GM18508 (cell line): ENCODE measurements at regions not wholly inside any gene's neighbourhood (a gene's known extent, or its start where the extent isn't known, plus 50 kb on each side); places are given as distances from the start of the nearest gene placed in this dataset.
A peak's percentile ranks its signal among the peaks of the same experiment; 100 is the strongest.
"Not testable (repeated sequence)": the region's sequence is repeated elsewhere in the genome, so short reads cannot be mapped to it uniquely, and the experiment has no call there.

ENCODE experiments used
- ATAC-seq: cut with Tn5 transposase; IDR thresholded peaks from one replicate; pipeline ENCODE4 v1.9.1; 2021; ENCODE audit warnings: moderate number of reproducible peaks; ENCODE audit not compliant: insufficient read depth, unreplicated experiment

DNA sequence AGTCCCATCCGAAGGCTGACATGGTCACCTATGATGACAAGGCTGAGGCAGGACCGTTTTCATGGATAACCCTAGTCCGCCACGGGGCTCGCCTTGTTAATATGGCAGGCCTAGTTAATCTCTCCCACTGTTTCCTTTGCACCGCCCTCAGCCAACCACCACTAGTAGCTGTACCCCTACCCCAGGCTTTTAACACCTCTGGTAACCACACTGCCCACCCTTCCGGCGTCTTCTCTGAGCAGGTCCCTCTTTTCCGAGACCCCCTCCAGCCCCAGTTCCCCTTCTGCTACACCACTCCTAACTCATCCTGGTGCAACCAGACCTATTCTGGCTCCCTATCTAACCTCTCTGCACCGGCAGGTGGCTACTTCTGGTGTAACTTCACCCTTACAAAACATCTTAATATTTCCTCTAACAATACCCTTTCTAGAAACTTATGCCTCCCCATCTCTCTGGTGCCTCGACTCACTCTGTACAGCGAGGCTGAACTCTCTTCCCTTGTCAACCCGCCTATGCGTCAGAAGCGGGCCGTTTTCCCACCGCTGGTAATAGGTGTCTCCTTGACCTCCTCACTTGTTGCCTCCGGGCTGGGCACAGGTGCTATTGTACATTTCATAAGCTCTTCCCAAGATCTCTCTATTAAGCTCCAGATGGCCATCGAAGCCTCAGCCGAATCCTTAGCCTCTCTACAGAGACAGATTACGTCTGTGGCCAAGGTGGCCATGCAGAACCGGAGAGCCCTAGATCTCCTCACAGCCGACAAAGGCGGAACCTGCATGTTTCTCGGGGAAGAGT is 964.4 kb downstream of the RPA4 start:
- no peak for ATAC-seq

DNA sequence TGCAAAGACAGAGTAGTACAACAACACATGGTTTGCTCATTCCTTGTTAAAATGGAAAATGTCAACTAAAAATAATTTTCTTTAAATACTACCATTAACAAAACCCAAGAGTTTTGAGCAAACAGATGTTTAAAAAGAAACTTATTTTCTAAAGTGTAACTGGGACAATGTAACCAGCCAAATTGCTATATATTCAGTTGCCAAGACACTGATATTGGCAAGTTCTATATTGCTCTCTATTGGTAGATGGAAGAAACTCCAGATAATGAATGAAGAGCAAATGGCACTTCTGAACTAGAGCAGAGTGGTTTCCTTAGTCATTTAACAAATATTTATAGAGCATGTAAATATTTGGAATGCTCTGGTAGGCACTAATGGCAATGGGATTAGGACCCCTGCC is 966.2 kb downstream of the RPA4 start:
- ATAC-seq, result no peak

DNA sequence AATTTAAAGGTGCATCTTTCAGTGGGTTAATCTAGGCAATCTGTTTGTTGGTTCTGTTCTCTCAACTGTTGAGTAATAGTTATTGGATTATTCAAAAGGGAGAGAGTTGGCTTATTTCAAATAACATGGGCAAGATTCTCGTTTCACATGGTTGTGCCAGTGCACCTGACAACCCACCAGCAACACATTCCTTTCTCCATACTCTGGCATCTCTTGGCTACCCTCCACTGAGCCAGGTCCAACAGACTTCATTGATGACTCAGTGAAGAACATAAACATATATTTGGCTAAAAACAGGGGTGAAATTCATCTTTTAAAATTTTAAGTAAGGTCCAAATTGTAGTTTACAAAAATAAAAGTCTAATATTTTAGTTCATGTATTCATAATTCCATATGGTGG is 967.2 kb downstream of the RPA4 start:
- no peak for ATAC-seq

DNA sequence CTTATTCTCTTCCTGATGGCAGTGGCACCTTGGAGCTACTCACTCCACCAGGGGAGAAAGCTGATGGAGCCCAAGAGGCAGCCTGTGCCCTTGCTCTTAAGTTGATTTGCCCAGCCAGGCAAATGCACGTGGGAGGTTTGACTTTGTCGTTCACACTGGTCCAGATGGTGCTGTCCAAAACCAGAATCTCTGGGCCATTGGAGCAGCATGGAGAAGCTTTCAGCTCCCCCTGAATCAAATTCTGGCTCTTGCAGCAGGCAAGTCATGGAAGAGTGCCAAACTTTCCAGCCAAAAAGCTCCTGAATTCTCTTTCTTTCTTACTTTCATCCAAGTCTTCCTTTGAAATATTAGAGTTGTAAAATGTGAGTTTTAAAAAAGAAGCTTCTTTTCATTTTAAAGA is 970.4 kb downstream of the RPA4 start:
- no peak for ATAC-seq

DNA sequence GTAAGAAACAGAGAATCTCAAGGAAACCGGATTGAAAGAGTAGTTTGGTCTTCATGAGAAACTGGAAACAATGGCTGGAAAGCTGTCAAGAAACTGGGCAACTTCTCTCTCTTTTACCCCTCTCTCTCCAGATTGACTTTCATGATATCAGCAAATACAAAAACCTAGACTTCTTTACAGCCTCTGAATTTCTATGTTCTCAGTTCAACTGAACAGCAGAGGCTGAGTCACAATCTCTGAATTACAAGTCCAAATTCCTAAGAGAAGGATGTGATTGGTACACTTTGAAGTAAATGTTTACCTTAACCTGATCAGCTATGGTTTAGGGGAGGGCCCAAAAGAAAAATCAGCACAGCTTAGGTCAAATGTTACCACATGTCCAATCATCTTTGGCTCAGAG is 974.9 kb downstream of the RPA4 start:
- no peak for ATAC-seq

DNA sequence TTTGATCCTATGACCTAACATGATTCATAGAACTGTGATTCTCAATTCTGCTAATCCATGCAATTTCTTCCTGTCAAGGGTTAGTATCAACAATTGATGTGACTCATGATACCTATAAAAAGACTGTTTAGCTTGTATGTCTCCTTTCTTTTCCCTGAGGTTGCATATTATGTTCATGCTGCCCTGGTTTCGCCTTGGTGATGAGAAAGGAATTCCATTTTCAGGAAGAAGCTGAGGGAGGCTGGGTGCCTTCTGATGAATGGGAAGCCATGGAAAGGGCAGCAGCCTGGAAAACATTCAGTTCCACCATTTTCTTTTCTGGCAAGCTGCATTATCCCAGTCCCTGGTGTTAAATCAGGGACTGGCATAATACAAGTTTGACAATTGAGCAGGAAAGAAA is 976.5 kb downstream of the RPA4 start:
- ATAC-seq, result no peak

DNA sequence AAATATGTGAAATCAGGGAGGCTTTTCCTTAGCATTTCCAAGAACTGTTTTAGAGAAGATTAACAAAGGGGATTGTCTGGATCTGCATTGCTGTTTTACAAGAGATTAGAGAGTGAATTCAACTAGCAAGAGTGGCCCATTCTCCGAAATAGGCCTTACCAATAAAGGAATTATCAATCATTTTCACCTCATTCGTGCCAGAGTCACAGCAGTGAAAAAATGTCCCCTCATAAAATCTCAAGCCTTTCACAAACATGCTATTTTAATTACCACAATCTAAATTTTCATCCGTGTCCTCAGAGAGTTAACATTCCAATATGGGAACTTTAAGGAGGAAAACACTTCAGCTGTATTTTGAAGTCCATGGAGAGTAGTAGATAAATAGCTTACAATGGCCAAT is 979.6 kb downstream of the RPA4 start:
- ATAC-seq, result no peak

DNA sequence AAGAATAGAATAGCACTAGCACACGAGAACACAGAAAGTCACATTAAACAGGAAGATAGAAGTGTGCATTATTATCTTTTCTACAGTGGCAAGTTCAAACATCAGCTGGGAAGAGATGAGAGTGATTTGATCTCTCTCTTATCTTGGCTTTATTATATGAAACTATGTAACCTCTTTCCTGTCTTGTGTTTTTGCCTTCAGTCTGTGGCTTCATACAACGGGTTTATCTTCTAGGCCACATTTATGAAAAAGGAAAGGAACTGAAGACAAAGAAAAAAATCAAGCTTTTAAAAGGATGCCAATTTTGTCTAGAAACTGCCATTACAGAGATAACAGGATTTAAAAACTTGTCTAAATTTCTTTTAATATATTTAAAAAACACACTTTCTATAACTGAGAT is 983.6 kb downstream of the RPA4 start:
- ATAC-seq, result no peak

DNA sequence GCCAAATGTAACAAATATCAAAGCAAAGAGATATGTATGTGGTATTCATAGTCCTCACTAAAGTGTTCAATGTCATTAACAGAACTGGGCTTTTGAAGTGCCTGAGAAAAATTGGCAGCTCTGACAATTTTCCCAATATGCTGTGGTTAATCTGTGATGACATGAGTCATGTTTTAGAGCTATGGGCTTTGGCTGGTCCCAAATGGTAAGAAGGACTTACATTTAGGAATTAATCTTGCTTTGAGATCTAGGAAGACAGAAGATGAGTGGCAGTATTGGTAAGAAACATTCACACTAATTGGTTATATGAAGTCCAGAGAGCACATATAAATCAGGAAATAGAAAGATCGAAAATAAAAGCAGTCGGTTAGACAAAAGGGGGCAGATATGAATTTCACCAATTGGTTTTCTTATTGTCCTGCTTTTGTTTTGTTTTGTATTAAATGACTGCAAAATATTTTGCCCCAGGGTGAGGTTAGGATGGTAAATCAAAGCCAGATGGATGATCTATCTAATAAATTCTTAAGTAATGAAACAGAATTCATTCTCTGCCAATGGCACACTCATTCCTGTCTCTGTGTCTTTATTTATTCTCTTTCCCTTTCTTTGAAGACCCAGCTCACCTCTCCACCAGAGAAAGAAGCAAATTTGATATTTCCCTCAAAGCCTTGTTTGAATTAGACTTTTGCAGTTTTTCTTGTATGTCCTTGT is 993.1 kb downstream of the RPA4 start:
- ATAC-seq, result no peak

DNA sequence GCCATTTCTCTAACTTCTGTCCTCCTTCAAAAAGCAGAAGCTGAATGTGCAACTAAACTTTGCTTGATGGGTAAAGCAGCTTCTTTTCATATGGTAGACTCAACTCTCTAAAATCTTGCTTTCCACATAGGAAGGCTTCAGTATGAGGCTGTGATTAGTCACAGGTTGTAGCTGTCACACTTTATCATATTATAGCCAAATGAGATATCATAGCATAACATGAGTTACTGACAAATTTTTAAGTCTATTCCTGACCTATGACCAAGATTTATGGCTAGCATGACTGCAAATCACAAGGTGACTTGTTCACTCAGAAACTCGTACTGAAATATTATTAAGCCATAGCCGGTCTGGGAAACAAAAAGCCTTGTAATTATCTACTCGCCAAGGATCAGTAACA is 998.6 kb downstream of the RPA4 start:
- no peak for ATAC-seq

DNA sequence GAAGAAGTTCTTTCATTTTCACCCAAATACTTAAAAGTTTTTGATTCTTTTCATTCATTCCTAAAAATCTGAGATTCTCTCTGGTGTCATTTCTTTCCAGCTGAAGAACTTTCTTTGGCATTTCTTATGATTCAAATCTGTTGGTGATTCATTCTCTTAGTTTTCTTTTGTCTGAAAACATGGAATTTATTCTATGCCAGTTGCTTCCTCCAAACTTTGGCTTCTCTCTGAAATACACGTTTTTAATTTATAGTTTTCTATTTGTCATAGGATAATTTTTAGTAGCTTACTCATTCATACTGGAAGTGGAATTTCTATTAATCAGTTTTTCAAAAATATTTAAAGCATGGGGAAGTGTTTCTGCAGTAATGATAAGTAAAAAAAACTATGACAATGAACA is 1012.0 kb downstream of the RPA4 start:
- no peak for ATAC-seq

DNA sequence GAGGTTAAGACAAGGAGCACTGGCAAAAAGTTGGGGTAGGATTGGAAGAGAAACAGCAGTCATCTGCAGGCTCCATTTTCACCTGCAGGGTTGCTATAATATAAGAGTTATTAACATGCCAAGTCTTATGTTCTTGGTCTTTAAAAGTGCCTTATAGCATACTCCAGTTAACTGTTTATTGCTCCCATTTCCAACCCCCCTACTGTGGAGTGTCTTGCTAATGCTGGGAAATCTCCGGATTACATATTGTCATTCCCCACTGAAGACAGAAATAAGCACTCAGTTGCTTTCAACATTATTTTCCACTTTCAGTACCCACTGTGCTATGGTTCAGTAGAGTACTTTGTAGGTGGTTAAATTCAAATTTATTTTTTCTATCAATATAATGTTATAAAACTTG is 1014.3 kb downstream of the RPA4 start:
- no peak for ATAC-seq

DNA sequence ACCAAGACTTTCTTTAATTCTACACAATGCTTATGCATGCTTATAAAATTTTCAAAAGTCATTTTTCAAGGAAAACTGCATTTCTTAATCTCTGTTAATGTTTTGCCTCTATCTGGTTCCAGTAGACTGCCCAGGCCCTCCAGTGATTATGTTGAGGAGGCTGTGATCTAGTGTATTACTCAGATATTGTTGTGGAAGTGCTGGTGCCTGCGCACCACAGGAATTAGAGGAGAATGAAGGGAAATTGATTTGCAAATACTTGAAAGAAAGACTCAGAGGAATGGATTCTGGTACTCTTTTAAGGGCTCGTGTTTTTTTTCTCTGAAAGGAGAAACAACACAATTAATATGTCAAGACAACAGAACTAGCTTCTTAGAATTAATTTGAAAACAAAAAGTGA is 1015.1 kb downstream of the RPA4 start:
- ATAC-seq, result no peak

DNA sequence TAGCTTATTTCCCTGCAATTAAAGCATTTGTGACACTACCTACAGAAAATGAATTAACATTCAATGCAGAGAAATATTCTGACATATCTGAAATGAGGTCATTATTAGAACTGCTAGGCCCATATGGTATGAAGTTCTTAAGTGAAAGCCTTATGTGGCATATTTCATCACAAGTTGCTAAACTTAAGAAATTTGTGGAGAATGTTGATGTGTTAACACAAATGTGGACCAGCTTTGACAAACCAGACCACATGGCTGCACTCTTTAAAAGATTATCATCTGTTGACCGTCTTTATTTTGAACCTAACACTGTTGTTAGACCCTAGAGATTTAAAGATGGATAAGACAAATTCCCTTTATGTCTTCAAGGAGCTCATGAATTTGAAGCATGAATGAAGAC is 1024.1 kb downstream of the RPA4 start:
- ATAC-seq, result no peak

DNA sequence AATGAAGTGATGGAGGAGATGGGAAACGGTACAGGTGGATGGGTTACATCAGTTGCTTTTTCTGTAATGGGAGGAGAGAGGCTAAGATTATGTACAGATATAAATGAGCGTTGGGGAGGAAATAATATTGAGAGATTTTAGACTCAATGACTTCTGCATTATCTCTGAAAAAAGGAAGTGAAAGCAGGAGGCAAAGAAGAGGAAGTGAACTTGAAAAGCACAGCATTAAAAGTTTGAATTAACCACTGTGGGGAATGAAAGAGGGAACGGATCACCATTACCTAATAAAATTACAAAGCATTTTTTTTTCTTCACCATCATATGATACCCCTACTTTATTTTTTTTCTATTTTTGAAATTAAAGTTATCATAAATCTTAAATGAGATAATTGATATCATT is 1025.5 kb downstream of the RPA4 start:
- ATAC-seq, result peak; percentile 93

DNA sequence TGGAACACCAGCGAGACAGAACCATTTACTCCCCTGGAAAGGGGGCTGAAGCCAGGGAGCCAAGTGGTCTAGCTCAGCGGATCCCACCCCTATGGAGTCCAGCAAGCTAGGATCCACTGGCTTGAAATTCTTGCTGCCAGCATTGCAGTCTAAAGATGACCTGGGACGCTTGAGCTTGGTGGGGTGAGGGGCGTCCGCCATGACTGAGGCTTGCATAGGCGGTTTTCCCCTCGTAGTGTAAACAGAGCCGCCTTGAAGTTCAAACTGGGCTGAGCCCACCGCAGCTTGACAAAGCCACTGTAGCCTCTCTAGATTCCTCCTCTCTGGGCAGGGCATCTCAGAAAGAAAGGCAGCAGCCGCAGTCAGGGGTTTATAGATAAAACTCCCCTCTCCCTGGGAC is 1031.7 kb downstream of the RPA4 start:
- ATAC-seq, result not testable (repeated sequence)

DNA sequence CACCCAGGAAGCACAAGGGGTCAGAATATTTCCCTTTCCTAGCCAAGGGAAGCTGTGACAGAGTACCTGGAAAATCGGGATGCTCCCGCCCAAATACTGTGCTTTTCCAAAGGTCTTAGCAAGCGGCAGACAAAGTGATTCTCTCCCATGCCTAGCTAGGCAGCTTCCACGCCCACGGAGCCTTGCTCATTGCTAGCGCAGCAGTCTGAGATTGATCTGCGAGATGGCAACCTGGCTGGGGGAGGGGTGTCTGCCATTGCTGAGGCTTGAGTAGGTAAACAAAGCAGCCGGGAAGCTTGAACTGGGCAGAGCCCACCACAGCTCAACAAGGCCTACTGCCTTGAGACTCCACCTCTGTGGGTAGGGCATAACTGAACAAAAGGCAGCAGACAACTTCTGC is 1037.5 kb downstream of the RPA4 start:
- ATAC-seq, result not testable (repeated sequence)

DNA sequence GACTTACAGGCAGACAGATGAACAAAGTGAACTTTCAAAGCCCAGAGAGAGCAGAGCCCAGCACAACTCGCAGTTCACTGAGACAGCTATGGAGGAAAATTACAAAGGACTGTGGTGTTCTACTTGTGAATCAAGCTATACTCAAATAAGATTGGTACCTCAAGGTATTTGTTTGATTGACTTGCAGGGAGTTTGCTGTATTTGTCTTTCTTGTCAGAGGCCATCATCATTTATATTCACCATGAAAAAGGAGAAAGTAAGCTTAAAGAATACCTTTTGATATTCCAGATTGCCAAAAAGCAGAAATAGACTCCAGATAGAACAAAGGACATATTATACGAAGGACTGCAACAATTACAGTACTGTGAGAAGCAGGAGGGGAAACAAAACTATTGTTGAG is 1047.9 kb downstream of the RPA4 start:
- no peak for ATAC-seq

DNA sequence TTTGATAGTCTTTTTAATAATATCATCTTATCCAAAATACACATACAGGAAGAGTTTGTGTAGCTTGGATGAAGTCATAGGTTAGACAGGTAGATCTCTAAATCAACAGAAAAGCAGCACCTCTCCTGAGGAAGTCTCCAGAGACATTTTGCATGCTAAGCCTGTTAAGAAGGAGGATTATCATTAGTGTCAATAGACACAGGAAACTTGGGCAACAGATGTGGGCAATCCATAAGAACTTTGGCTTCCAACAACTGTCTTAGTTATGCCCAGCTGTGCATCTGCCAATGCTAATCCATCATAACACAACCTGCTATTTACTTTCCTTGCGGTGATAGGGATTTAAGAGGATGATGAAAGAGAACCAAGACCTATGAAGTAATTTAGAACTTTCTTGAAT is 1052.6 kb downstream of the RPA4 start:
- ATAC-seq, result no peak

DNA sequence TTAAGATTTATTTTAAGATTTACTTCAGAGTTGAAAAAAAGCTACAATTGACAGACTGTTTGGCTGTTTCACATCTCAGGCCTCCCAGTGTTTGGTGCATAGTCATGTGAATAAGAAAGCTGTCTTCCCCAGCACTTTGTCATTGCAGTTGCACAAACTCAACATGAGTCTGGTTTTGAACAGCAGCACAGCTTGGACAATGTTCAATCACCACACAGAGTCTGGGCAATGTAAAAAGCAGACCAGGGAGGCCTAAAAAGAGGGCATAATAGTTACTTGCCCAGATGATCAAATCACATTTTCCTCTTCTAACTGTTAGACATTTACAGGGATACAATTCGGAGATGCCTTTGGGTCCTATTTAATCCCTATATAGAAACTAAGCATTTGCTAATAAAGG is 1055.0 kb downstream of the RPA4 start:
- ATAC-seq, result no peak

DNA sequence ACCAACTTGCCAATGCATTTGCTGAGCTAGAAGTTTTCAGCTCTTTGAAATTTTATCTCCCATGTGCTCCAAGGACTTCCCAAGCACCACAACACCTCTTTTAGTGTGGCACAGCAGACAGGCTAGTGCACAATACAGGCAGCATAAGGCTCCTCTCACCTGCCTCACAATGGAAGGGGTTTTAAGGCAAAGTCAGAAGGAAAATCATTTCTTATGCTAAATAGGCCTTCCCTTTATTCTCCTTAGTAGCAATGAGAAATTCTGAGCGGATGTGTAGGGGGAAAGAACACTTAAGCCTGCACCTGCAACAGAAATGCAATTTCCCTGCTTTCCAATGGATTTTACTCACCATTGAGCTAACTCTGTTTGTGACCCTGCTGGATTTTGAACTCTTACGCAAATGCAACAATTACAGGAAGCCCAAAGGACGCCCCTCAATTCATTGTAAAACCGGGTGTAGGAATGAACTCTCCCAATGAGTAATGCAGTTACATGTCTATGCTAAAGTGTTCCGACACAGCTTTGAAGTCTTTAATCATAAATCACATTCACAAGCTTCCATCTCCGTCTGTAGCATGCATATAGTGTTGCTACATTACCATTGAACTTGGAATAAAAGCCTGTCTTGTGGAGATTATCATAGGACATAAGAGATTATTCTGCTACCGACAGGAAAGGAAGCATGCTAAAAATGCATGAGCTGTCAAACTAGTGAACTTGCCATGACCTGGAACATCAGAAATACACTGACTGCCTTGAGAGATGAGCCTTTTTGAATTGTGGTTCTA is 1084.9 kb downstream of the RPA4 start:
- ATAC-seq, result no peak
